Heart left ventricle (tissue), 16 donors: ENCODE measurements at regions not wholly inside any gene's neighbourhood (a gene's known extent, or its start where the extent isn't known, plus 50 kb on each side); places are given as distances from the start of the nearest gene placed in this dataset.

Source experiments
- ATAC-seq, 4 donors: fragments of 200-7000 bp; cut with Tn5 transposase; one replicate each; pipeline ENCODE4 v1.9.1; 2020 to 2022; ENCODE audit warnings: moderate library complexity in 4 of 4, mild to moderate bottlenecking in 3 of 4, moderate number of reproducible peaks in 1 of 4
- DNase-seq, 5 donors: peaks; one replicate each; pipeline ENCODE4 v3.0.0-alpha.2; 2020
- H3K27ac ChIP-seq, 12 donors: fragments of 200-600 bp; sonication (generic) in 4 of 12; one replicate each; pipeline versions ENCODE4 v1.5.0 to v1.8.0; 2016 to 2022; ENCODE audit warnings: mild to moderate bottlenecking in 2 of 12
- H3K27me3 ChIP-seq, 9 donors: fragments of 200-600 bp; sonication (generic) in 2 of 9; one replicate each; pipeline versions ENCODE4 v1.5.1 to v1.8.0; 2016 to 2022; ENCODE audit warnings: mild to moderate bottlenecking in 3 of 9
- H3K36me3 ChIP-seq, 9 donors: fragments of 200-600 bp; sonication (generic) in 2 of 9; one replicate each; pipeline versions ENCODE4 v1.5.0 to v1.8.0; 2018 to 2022; ENCODE audit warnings: mild to moderate bottlenecking in 2 of 9
- H3K4me1 ChIP-seq, 12 donors: fragments of 200-600 bp; sonication (generic) in 4 of 12; one replicate each; pipeline versions ENCODE4 v1.5.0 to v1.8.0; 2016 to 2022; ENCODE audit warnings: mild to moderate bottlenecking in 3 of 12
- H3K4me3 ChIP-seq, 12 donors: fragments of 200-600 bp; sonication (generic) in 4 of 12; one replicate each; pipeline versions ENCODE4 v1.5.0 to v1.8.0; 2017 to 2022; ENCODE audit warnings: mild to moderate bottlenecking in 9 of 12, moderate library complexity in 4 of 12
- H3K9me3 ChIP-seq, 12 donors: fragments of 200-600 bp; sonication (generic) in 4 of 12; one replicate each; pipeline versions ENCODE4 v1.5.0 to v1.8.0; 2016 to 2022; ENCODE audit warnings: mild to moderate bottlenecking in 1 of 12
- POLR2A ChIP-seq, 2 donors: fragments of 450-650 bp; IDR thresholded peaks; one replicate each; pipeline ENCODE4 v1.6.1; 2017; ENCODE audit warnings: antibody characterized with exemption in 2 of 2, mild to moderate bottlenecking in 2 of 2, moderate library complexity in 2 of 2
- WGBS, 4 donors: extraction: QIAGEN DNeasy Blood & Tissue Kit in 2 of 4; methylation state at CpG; one replicate each; pipeline versions ENCODE4 v1.1.5 to v1.1.7; 2013 to 2018; 5-methylcytosine and 5-hydroxymethylcytosine counted together
- intact Hi-C, 10 donors: fragments of 100-400 bp; cut with DNase I; formaldehyde crosslinking; loops; one replicate each; pipeline versions ENCODE4 v1.11.1 to v1.14.2; 2022
- TF ChIP-seq, protein P1 (sequence below), 12 donors: fragments of 200-600 bp; sonication (generic) in 4 of 12; IDR thresholded peaks; one replicate each; pipeline versions ENCODE4 v1.5.0 to v1.8.0; 2018 to 2022; ENCODE audit warnings: antibody characterized with exemption in 12 of 12, mild to moderate bottlenecking in 5 of 12
- donor health status: ischemic (EF 13 %, LVEDD 7.1; RV severe dilation, severe dysfunction).
- donor health status: healthy with polysubstance abuse.
- donor health status: DM: no; HTN: yes; CAD: no.
- donor health status: DM: no; HTN: no; CAD: no.
- donor health status: ischemic (EF 25% LVEDD 6.9; RV normal size, moderate dysfunction).
- donor health status: ischemic (EF 25% LVEDD 5.7; RV mildly dilated, moderate dysfunction).
- donor health status: healthy.
- donor health status: DM: yes; HTN: yes; CAD: no.
- donor health status: ischemic (EF 35%, LVEDD 5.7; RV mildly dilated, moderate dysfunction).
- donor health status: nonischemic (EF 11% LVEDD 7.7; RV severe dilation, severe dysfunction).
- donor health status: DM: yes; HTN: yes; CAD: no.
- donor health status: PGD.
- donor health status: ischemic (EF 29% LVEDD 5.4; RV normal size, mild dysfunction).
- donor health status: nonischemic (EF 23%, LVEDD 6.1; RV moderate dilation, normal function).

DNA sequence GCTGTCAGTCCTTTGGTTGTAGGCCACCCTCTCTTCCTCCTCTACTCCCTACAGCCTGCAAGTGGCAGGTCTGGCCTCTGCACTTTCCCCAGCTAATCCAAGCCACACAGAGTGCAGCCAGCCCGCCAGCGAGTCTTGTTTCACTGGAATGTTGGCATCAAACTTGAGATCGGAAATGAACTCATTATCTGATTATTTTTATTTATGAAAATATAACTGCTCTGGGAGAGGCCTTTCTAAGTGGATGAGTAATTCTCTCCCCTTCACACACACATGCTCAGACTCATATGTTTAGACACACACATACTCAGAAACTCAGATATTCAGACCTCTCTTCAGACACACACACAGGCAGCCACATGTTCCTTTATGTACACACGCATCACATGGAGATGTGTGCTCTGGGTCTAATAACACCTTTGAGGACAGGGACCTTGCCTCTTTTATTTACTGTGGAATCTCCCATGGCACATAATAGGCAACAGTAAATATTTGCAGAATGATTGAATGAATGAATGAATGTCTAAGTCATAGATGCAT lies 151.3 kb downstream of the ZFP36L2 start:
- ATAC-seq (peak; percentile 59 to 81 (median 80)), DNase-seq (peak; percentile 81 to 88 (median 86))
- WGBS, 4 donors: 14 to 42% (median 28%) methylated on average over 4 of the region's 4 CpGs
- Histone ChIP-seq H3K36me3 (no peaks in the 10 kb centered on the region), H3K27ac (peak overlapping the region; percentile 58 to 93 (median 76)), H3K4me3 (no peak overlapping the region), H3K9me3 (no peaks in the 10 kb centered on the region), H3K27me3 (no peaks in the 10 kb centered on the region), H3K4me1 (peaks cover 12 to 76% (median 56%) of the 10 kb centered on the region in 12 donors)
- intact Hi-C loops: loop anchor here in 2 of 10 donors (5.0 to 10.0 kb wide), 2 partner anchors 42 to 150 kb away; partner anchors contain the start of gene ZFP36L2 (in 1 of the 2)
- no peak for TF ChIP-seq POLR2A (IDR thresholded peaks at IDR 0.05)
- TF ChIP-seq, protein P1, sequence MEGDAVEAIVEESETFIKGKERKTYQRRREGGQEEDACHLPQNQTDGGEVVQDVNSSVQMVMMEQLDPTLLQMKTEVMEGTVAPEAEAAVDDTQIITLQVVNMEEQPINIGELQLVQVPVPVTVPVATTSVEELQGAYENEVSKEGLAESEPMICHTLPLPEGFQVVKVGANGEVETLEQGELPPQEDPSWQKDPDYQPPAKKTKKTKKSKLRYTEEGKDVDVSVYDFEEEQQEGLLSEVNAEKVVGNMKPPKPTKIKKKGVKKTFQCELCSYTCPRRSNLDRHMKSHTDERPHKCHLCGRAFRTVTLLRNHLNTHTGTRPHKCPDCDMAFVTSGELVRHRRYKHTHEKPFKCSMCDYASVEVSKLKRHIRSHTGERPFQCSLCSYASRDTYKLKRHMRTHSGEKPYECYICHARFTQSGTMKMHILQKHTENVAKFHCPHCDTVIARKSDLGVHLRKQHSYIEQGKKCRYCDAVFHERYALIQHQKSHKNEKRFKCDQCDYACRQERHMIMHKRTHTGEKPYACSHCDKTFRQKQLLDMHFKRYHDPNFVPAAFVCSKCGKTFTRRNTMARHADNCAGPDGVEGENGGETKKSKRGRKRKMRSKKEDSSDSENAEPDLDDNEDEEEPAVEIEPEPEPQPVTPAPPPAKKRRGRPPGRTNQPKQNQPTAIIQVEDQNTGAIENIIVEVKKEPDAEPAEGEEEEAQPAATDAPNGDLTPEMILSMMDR (IDR thresholded peaks at IDR 0.05): peak in 3 of 12 donors; percentile 16 to 21 (median 20)

DNA sequence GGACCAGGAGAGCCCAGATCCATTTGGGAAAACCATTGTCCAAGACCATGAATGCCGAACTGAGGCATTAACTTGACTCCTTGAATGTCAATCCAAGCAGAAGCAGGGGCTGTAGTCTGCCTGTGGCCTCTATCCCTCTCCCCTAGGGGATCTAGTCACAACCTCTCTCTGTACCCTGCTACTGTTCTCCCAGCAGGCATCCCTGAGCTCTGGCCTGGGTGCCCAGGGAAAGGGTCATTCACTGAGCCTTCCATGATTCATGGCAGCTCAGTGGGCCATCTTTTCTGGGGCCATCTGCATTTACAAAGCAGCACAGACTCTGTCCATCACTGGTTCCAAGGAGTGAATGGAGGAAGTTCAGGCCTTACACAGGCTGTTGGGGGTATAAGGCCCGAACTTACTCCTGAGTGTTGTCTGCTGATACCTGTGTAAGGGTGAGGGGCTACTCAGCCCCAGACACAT lies 151.8 kb downstream of the ZFP36L2 start:
- DNase-seq (no peak), ATAC-seq (no peak)
- Histone ChIP-seq H3K4me3 (no peak overlapping the region), H3K36me3 (no peaks in the 10 kb centered on the region), H3K27me3 (no peaks in the 10 kb centered on the region), H3K27ac (peak overlapping the region; percentile 42 to 93 (median 76)), H3K4me1 (peaks cover 12 to 81% (median 59%) of the 10 kb centered on the region in 12 donors), H3K9me3 (no peaks in the 10 kb centered on the region)
- intact Hi-C loops: loop anchor here in 6 of 10 donors (5.0 to 10.0 kb wide), 7 partner anchors 38 to 153 kb away; partner anchors contain the start of gene ZFP36L2 (in 3 of the 6)
- TF ChIP-seq POLR2A (IDR thresholded peaks at IDR 0.05): no peak
- TF ChIP-seq, protein P1 (IDR thresholded peaks at IDR 0.05): no peak
- WGBS, 4 donors: 76 to 92% (median 83%) methylated on average over 1 to 2 of the region's 2 CpGs

DNA sequence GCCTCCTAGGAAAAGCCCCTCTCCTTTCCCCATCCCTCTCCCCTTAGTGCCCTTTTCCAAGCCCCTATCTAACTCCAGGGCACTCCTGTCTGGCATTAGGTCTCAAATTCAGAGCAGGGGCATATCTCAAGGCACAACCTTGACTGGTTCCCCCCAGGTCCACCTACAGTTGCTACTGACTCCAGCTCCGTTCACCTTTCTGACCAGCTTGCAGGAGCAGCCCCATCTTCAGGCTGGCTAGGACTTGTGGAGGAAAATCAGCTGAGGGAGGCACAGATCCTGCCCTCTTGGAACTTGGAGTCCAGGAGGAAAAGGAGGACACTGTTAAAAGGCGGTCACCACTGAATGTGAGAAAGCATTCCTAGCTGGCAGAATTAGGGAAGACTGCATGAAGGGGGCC lies 152.4 kb downstream of the ZFP36L2 start:
- intact Hi-C loops: loop anchor here in 6 of 10 donors (5.0 to 10.0 kb wide), 6 partner anchors 38 to 153 kb away; partner anchors contain the start of gene ZFP36L2 (in 3 of the 6)
- ATAC-seq: no peak

DNA sequence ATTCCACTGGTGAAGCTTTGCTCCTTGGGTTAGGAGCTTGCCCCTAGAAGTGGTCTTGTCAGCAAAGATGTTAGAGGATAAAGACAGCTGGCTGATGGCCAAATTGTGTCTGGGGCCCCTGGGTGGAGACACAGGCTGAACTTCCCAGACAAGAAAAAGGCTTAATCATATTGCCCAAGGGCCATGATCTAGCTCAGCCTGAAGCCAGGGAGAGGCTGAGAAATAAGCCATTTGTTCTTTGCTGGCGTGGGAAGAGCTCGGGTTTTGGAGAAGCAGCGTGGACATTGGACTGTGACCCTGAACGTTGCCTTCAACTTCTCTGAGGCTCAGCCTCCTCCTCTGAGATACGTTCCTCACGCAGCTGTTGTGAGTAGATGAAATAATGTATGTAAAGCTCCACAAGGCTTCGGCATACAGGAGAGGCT lies 153.0 kb downstream of the ZFP36L2 start:
- Histone ChIP-seq H3K9me3 (no peaks in the 10 kb centered on the region), H3K36me3 (no peaks in the 10 kb centered on the region), H3K4me3 (no peak overlapping the region), H3K27ac (peak overlapping the region; percentile 42 to 93 (median 76)), H3K4me1 (peaks cover 12 to 84% (median 63%) of the 10 kb centered on the region in 12 donors), H3K27me3 (no peaks in the 10 kb centered on the region)
- intact Hi-C loops: loop anchor here in 6 of 10 donors (5.0 to 10.0 kb wide), 6 partner anchors 39 to 154 kb away; partner anchors contain the start of gene ZFP36L2 (in 3 of the 6)
- TF ChIP-seq, protein P1 (IDR thresholded peaks at IDR 0.05): no peak
- no peak for TF ChIP-seq POLR2A (IDR thresholded peaks at IDR 0.05)
- WGBS, 4 donors: 73 to 83% (median 79%) methylated on average over 7 of the region's 7 CpGs
- ATAC-seq (peak in 3 of 4 donors; percentile 17 to 66 (median 58)), DNase-seq (peak in 2 of 5 donors; percentile 76 to 82)

More for the DNA sequence above, 152.4 kb downstream of the ZFP36L2 start:
- H3K9me3 ChIP-seq: no peaks in the 10 kb centered on the region
- H3K4me1 ChIP-seq: peaks cover 12 to 86% (median 62%) of the 10 kb centered on the region in 12 donors
- no peak for DNase-seq
- TF ChIP-seq, protein P1 (IDR thresholded peaks at IDR 0.05): no peak
- no peak for TF ChIP-seq POLR2A (IDR thresholded peaks at IDR 0.05)
- peak overlapping the region; percentile 42 to 93 (median 76) for H3K27ac ChIP-seq
- no peaks in the 10 kb centered on the region for H3K36me3 ChIP-seq
- 86 to 100% (median 98%) methylated on average over 2 of the region's 2 CpGs for WGBS, 4 donors
- H3K27me3 ChIP-seq: no peaks in the 10 kb centered on the region
- H3K4me3 ChIP-seq: no peak overlapping the region
